HFF-Myc (cell line): ENCODE measurements at regions not wholly inside any gene's neighbourhood (a gene's known extent, or its start where the extent isn't known, plus 50 kb on each side); places are given as distances from the start of the nearest gene placed in this dataset.

Experiments used
- DNase-seq: peaks from one replicate; pipeline ENCODE4 v3.0.0-alpha.2; 2011; ENCODE audit warnings: low read depth; ENCODE audit errors: extremely low read depth
- H3K4me3 ChIP-seq: replicated peaks from 2 replicates; pipeline ENCODE4 v1.5.1; 2011; ENCODE audit warnings: low read depth, mild to moderate bottlenecking, control low read depth, low read length
- CTCF ChIP-seq: IDR thresholded peaks from 2 replicates; pipeline ENCODE4 v1.5.1; 2012; ENCODE audit warnings: mild to moderate bottlenecking, low read depth, low read length, control low read depth; ENCODE audit errors: missing control alignments

GRCh38 chr2:19442731-19443130, 84.3 kb upstream of the OSR1 start:
- no peak overlapping the region for H3K4me3 ChIP-seq
- no peak for TF ChIP-seq CTCF
- DNase-seq = no peak

GRCh38 chr2:19439081-19439480, 80.7 kb upstream of the OSR1 start:
- no peak for TF ChIP-seq CTCF
- no peak for DNase-seq
- no peak overlapping the region for H3K4me3 ChIP-seq

- no peak for TF ChIP-seq CTCF
- no peak overlapping the region for H3K4me3 ChIP-seq
- DNase-seq = peak; percentile 40
These were observed 77.4 kb upstream of the OSR1 start for GRCh38 chr2:19435815-19436214.

- no peak overlapping the region for H3K4me3 ChIP-seq
- DNase-seq = no peak
- TF ChIP-seq CTCF = no peak
These were observed 76.0 kb upstream of the OSR1 start for GRCh38 chr2:19434413-19434812.

- no peak for DNase-seq
- no peak for TF ChIP-seq CTCF
- no peak overlapping the region for H3K4me3 ChIP-seq
These were observed 68.5 kb upstream of the OSR1 start for GRCh38 chr2:19426941-19427340.

- H3K4me3 ChIP-seq = no peak overlapping the region
- DNase-seq = no peak
- no peak for TF ChIP-seq CTCF
These were observed 67.7 kb upstream of the OSR1 start for GRCh38 chr2:19426144-19426543.

GRCh38 chr2:19425419-19425818, 67.0 kb upstream of the OSR1 start:
- no peak for DNase-seq
- no peak for TF ChIP-seq CTCF
- H3K4me3 ChIP-seq = no peak overlapping the region
